ENCODE measurements at regions not wholly inside any gene's neighbourhood (a gene's known extent, or its start where the extent isn't known, plus 50 kb on each side); places are given as distances from the start of the nearest gene placed in this dataset.

DNA sequence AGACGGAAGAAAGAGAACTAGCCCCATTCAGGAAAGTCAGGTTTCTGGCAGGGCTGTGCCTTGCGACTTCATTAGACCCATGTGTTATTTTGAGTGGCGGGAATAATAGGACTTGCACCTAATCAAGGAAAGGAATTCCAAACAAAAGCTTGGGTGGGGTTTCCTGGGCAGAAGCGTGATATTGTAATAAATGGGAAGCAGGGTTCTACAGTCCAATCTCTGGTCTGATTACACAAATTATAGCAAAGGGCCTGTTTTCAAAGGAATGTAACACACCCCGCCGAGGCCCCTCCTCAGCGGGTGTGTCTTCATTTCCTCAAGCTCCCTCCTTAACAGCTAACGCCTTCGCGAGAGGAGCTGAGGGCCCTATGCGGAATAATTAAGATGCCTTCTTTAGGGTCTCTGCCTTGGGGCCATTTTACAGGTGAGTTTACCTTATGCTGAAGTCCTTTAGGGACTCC, 396.0 kb upstream of the C2CD4B start:
- DNase-seq, result no peak

DNA sequence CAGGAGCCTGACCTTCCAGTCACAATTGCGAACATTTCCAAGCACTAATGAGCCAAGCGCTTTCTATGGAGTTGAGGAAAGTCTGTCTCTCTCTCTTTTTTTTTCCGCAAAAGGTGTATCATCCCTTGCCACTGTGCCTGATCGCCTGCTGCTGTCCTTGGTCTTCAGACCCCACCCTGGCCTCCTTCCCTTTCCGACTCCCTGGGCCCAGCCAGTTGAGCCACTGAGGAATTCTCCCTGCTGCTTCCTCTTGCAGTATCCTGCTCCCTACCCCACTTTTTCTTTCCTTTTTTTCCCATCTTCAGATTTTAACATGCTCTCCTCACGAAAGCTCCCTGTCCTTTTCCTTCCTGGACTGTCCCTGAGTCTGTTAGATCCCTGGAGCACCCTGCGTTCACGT, 396.5 kb upstream of the C2CD4B start:
- no peak for DNase-seq

DNA sequence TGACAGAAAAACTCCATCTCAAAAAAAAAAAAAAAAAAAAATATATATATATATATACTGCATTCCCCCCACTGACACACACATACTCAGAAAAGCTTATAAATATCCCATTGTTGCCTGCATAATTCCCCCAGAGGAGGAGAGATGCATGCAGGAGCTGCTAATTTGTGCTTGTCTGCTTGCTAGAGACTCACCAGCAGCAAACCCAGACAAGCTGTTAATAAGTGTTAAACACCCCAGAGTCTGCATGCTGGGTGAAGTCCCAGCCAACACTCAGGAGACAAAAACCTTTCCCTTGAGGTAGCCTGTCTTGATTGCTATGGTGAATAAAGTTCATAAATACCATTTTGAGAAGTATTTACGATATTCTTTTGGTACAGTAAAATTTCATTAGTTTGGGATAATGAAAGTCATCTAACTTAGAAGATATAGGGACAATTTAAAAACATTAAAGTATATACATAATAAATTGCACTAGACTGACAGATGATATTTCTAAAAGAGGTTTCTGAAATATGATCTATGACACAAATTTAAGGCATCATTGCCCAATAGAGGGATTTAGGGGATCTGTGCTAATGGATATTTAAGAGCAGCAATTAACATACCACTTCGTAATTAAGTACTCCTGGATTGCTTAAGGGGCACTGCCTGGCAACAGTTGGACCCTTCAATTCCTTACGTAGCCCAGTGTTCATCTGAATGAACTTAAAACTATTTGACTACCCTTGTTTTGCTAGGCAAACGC, 400.0 kb upstream of the C2CD4B start:
- no peak for DNase-seq

DNA sequence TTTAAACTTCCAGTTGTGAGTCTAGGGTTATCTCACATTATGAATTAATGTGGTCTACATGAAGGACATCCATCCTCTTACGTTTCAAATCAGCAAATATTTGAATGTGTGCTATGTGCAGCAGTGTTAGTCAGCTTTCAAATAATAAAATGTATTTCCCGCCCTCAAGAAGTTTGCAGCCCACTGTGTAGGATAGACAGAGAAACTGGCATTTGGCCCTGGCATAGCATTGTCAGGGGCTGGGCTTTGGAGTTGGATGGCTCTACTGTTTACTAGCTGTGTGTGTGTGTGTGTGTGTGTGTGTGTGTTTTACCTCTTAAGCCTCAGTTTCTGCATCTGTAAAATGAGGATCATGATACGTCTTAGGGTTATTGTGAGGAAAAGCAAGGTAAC, 400.5 kb upstream of the C2CD4B start:
- DNase-seq, result no peak

DNA sequence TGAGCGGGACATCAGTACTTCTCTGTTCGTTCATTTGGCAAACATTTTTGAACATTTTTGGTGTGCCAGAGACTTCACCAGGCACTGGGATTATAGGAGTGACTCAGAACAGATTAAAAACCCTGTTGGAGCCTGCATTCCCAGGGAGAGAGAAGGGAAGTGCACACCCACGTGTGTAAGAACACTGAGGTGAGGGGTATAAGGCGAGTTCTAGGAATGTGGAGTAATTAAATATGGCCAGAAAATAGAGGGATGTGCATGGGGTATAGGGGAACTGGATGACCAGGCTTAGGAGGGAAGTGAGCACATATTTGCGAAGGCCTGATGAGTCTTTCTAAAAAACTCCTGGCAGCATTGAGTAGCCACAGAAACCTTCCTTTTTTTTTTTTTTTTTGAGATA, 401.2 kb upstream of the C2CD4B start:
- DNase-seq, result no peak

DNA sequence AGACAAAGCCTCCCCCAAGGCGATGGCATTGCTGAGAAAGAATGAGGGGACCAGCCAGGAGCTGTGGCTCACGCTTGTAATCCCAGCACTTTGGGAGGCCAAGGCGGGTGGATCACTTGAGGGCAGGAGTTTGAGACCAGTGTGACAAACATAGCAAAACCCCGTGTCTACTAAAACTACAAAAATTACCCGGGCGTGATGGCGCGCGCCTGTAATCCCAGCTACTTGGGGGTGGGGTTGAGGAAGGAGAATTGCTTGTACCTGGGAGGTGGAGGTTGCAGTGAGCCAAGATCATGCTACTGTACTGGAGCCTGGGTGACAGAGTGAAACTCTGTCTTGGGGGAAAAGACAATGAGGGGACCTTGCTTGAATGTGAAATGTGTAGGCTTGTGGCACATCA, 402.4 kb upstream of the C2CD4B start:
- DNase-seq, result no peak

DNA sequence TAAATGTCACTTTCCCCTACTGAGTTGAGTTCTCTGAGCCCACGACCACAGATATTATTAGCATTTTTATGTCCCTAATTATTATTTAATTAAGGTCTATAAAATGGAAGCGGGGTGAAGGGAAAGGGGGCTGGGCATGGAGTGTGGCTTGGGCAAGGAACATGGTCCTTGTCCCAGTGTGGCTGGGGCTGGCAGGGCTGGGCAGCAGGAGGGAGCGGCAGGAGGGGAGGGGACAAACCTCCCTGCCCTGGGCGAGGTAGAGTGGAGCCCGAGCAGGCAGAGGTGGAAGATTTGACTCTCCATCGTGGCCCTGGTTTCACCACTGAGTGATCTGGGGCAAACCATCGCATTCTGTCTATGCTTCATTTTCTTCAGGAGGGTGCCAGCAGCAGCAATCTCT, 402.9 kb upstream of the C2CD4B start:
- DNase-seq, result no peak

DNA sequence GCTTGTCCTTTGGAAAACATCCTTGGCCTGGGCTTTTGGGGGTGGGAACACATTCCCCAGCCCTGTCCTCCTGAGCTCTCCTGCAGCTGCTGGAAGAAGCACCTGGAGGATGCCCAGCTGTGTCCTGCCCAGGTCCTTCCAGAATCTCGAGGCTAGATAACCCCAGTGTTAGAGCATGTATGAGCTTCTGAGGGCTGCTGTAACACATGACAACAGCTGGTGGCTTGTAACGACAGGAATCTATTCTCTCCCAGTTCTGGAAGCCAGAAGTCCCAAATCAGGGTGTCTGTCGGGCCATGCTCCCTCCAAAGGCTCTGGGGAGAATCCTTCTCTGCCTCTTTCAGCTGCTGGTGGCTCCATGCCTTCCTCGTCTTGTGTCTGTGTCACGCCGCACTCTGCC, 403.6 kb upstream of the C2CD4B start:
- no peak for DNase-seq

DNA sequence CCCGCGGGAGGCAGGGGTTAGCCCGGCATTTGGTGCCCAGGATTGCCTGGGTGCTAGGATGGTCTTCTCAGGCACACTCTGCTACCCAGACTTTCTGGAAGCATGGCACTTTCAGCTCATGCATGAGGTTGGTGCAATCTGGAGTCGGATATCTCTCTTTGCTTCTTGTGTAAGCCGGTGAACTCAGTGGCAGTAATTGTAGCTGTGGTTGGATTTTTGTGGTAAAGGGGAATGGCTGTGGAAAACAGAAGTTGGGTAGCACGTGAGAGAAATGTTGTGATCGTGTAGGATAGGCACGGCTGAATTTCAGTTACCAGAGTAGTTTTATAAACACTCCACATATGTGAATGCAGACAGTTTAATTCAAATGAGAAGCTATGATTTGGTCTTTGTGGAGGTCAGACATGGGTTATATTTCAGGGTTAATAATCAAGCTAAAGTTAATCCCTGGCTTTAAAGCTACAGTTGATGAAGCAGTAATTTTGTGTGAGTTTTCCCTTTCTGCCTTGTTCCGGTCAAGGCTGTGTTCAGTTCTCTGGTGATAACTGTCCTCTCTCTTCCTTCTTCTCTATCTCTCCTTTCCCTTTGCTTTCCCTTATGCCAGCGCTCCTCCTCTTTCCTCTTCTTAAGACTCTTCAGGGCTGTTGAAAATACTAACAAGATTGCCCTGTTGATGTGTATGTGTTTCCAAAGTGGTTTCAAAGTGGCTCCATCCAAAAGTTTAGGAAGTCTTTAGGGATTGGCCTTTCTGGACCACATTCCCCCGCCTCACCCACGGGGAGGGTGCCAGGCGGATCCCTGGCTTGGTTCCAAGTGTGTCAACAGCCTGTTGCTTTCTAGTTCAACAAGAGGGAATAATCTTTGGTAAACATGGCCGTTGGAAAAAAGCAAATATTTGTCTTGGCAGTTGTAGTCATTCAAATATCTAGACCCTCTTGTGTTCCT, 404.6 kb upstream of the C2CD4B start:
- DNase-seq, result no peak

DNA sequence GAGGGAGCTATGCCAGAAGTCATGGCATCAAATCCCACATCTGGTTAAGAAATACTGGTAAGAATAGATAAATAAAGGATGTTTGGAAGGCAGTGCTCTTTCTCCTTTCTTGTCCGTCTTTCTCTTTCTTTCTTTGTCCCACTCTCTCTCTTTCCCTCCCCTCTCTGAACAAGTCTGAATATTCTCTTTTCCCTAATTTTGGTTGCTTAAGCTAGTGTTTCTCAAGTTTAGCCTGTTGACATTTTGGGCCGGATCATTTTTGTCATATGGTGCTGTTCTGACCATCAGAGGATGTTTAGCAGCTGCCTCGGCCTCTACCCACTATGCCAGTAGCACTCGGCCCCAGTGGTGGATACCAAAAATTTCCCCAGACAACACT, 405.3 kb upstream of the C2CD4B start:
- no peak for DNase-seq

DNA sequence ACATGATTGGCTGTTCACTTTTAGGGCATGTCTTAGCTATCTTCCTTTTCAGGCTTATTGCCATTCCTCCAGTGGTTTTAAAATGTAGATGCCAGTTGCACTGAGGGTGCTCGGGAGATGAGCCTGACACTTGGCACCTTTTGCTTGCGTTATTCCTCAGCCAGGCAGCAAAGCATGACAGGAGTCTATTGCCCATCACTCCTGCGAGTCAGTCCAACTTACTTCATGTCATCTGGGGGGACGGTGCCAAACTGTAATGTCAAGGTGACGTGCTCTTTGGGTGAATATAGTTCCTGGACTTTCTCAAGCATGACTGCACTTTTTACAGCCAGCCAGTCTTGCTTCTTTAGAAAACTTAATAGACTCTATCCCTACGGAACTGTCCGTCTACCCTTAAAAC, 406.0 kb upstream of the C2CD4B start:
- DNase-seq, result no peak

DNA sequence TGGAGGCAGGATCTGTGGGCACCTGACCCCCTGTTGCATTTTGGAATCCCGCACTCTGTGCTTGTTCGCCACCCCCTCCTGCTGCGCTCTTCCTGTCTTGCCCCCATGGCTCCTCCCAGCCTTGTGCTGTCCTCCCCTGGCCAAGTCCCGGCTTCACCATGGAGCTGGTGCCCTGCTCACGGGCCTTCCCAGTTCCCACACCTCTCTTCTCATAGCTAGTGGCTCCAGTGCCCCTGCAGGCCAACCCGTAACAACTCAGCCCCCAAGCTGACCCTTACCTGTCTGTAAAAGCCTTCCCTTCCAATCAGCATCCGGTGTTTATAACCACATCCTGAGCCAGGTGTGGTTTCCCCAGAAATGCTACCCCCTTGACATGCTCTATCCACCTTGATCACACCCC, 407.7 kb upstream of the C2CD4B start:
- no peak for DNase-seq

DNA sequence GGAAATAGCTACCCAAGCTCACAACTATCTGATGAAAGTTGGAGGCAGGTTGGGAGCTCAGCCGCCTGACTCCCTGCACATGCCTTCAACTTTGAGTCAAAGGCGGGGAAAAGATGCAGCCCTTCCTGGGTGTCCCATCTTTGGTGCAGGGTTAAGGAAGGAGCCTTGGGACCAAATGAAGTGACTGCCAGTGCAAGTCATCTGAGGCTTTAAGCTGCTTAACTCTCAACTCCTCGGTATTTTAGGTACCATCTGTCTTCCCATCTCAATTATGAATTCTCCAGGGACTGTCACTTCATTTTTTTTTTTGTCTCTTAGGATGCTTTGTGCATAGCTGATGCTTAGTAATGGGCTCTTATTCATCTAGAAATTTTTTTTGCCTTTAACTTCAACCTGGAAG, 408.8 kb upstream of the C2CD4B start:
- DNase-seq, result no peak

DNA sequence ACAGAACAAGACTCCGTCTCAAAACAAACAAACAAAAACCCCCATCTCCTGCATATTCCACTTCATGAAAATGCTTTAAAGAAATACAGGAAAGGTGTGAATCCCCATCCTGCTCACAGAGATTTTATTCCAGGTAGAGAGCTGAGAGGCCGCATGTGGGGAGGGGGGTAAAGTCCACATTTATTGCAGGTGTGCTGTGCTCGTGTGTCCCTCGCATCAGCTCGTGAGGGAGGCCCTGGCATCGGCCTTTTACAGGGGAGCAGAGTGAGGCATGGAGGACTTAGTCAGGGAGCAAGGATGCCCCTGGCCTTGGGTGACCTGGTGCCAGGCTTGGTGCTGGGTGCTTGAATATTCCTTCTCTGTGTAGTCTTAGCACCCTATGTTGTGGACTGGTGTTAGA, 413.5 kb upstream of the C2CD4B start:
- DNase-seq, result no peak

DNA sequence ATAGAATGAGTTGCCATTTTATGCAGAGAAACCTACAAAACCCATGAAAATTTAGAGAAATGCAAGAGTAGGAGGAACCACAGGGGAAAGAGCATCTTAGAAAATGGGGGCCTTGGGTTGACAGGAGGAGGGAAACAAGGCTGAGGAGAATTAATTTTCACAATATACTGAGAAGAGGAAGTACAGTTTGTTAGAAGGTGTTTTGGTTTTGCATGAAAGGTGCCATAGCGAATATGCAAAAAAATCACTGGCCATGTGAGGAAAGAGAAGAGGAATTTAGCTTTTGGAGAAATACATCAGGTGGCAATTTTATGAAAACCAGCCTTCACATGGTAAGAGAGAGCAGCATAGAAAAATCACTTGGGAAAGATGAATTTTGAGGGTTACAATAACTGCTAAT, 413.9 kb upstream of the C2CD4B start:
- no peak for DNase-seq

DNA sequence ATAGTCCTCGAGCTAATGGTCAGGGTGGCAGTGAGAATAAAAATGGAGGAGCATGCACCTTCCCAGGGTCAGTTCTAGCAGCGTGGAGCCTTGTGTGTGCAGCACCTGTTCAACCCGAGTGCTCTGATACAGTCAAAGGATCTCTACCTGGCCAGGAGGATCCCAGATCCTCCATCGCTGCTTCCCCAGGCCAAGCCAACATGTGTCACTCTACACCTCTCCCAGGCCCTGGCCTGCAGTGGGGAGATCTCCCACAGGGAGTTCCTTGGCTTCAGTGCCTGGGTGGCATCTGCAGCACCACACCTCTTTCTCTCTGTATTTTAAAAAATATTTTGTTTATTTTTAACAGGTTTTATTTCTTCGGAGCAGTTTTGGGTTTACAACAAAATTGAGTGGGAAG, 414.8 kb upstream of the C2CD4B start:
- DNase-seq, result no peak

DNA sequence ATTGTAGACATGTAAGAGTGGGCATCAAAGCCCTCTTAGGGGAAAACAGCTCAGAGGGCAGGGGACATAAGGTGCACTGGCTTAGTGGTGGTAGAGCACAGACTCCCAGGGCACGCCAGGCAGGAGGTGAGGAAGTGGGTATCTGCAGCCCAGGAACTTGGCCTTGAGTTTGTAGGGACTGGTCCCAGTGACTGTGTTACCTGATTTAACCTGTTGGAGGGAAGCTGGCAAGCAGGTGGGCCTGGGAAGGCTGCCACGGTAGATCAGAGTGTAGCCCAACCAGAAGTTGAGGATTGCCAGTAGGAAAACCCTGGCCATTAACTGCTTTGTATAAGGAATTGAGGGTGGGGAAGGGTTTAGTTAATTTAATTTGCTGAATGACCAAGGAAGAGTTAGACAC, 417.5 kb upstream of the C2CD4B start:
- no peak for DNase-seq

DNA sequence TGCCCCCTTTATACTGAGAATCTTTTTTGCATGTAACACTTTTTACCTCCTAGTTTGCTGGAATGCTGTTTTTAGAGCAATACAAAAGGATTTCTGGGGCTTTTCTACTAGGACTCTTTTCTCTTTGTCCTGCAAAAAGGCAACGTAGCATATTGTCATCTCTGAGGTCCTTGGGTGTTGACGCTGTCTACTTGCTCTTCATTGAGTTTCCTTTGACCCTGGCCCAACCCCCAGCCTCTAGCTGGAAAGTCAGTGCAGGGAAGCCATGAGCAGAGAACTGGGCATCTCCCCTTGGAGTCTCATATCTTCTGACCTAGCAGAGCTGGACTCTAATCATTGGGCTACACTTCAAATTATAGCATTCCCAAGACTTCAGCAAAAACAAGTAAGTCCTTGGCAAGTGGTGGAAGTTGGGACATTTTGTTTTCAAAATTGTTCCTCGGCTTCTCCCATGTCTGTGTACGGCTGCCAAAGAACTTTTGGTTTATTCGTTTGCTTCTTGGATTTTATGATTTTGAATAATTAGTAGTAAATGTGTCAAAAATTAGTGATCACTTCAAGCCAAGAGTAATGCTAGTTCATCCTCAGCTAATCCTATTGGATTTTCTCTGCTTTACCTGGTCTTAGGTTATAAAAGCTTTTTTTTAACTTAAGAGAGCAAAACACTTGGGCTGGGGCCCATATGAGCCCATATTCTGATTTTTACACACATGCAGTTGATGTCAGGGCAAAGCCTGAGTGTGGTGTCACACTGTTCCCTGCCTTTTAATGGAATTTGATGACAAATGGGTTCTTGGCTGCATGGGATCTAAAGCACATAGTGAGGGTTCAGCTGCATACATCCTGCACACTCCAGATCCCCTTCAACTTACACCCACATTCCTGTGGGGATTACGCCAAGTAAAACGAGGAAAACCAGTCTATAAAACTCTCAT, 419.5 kb upstream of the C2CD4B start:
- no peak for DNase-seq

DNA sequence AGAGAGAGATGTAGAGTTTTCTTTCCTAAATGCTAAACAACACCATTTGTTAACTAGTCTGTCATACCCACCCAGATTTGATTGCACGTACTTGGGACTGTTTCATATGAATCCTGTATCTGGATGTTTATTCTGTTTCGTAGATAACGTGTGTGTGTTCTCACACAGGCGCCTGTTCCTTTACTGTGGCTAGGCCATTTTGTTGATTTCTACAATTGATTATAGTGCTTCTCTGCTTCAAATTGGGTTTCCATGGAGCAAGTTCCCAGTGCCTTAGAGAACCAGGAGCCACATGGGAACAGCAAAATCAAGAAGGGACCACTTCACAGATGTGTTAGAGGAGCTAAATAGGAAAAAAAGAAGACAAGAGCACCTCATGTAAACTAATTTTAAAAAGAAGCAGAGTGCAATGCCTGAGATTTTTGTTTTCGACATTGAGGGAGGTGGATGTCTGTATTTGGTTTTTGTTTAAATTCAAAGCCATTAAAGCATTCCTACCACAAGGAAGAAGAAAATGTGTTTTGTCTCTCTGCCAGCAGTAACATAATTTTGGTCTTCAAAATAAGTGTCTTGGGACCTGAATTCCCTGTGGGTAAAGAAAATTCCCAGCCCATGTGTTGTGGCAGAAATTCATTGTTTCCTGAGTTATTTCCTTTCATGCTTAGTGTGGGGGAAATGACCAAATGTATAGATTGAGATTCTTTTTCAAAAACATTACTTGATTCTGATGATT, 424.0 kb upstream of the C2CD4B start:
- no peak for DNase-seq

DNA sequence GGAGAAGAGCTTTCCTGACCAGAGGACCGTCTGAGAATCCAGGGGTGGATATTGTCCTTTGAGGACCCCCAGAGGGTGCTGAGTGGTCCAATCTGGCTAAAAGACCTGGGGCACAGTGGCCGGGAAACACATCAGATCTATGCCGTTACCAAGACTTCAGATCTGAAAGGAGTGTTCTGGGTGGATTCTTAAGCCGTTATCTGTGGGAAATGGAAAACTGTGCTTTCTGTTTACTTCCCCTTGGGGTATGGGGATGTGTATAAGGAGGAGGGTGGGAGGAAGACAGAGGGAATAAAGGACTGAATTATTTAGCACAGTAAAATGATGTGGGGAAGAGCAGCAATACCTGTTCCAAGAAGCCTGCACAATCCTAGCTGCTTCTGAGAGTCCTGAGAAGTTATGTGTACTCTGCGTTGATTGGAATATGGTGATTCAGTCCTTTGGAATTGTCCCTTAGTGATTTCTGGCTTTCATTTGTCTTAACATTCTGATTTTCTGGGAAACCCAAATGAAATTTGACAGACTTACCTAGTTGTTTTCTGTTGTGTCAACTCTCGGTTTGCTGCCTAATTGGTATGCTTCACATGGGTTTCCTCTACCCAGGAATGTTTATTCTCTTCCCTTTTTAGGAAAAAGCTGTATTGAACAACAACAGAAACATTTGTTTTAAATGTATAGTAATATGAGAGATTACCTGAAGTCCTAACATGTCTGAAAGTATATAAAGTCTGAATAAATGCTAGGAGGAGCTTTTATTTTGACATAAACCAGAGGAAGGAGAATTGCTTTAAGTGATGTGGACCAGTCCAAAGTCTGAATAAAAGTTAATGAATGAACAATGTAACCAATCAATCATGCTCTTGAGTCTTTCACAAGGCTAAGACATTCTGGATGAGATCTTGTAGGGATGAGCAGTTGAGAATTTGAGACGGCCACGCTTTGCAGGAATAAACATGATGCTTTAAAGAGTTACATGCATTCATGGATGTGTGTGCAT, 427.1 kb upstream of the C2CD4B start:
- DNase-seq, result no peak

DNA sequence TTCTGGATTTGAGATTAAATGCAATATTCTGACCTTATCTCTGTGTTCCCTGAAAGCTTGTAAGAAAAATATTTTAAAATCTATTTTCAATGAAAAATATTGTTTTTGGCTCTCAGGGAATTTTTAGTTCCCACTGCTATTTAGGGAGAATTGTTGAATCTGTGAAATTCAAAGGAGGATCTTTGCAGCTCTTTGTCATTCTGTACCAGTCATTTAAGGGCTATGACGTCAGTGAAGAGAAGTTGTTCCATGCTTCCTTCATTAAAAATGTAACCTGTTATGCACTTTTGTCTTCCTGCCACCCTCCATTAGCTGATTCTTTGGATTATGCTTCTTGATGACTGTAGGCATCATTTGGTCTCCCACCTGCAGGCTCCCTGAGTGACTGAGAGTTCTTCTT, 427.8 kb upstream of the C2CD4B start:
- no peak for DNase-seq

All from NCI-H446 (cell line).